H1 (cell line): ENCODE measurements at regions not wholly inside any gene's neighbourhood (a gene's known extent, or its start where the extent isn't known, plus 50 kb on each side); places are given as distances from the start of the nearest gene placed in this dataset.

ENCODE experiments used
- GABPA ChIP-seq: IDR thresholded peaks from 2 replicates; pipeline ENCODE4 v1.6.1; 2011; ENCODE audit warnings: mild to moderate bottlenecking, low read length, moderate library complexity, borderline replicate concordance; ENCODE audit not compliant: insufficient read depth
- HDAC6 ChIP-seq: IDR thresholded peaks from one replicate; pipeline ENCODE4 v1.7.1; 2012; ENCODE audit warnings: low read depth, mild to moderate bottlenecking, inconsistent platforms, low read length, moderate library complexity
- JUND ChIP-seq: IDR thresholded peaks from 2 replicates; pipeline ENCODE4 v1.6.1; 2011; ENCODE audit warnings: mild to moderate bottlenecking, improper control_type of control experiment, low read length
- SP4 ChIP-seq: IDR thresholded peaks from 2 replicates; pipeline ENCODE4 v1.6.1; 2012; ENCODE audit warnings: low read length, inconsistent platforms
- TBP ChIP-seq: IDR thresholded peaks from 2 replicates; pipeline ENCODE4 v1.6.1; 2011; ENCODE audit warnings: low read depth, low read length, improper control_type of control experiment
- TEAD4 ChIP-seq: IDR thresholded peaks from 2 replicates; pipeline ENCODE4 v1.6.1; 2012; ENCODE audit warnings: low read depth, low read length, inconsistent platforms, mixed read lengths
- YY1 ChIP-seq: IDR thresholded peaks from 2 replicates; pipeline ENCODE4 v1.6.1; 2011; ENCODE audit warnings: low read depth, mild to moderate bottlenecking, low read length
- TF ChIP-seq, protein P1 (sequence below): fragments of 300-600 bp; sonication (generic); IDR thresholded peaks from 2 replicates; pipeline ENCODE4 v1.7.1; 2012; ENCODE audit warnings: low read length, moderate library complexity, mild to moderate bottlenecking, inconsistent platforms; ENCODE audit not compliant: insufficient replicate concordance
- TF ChIP-seq, protein P2 (sequence below): IDR thresholded peaks from 2 replicates; pipeline ENCODE4 v1.6.1; 2012; ENCODE audit warnings: low read length, inconsistent platforms

DNA sequence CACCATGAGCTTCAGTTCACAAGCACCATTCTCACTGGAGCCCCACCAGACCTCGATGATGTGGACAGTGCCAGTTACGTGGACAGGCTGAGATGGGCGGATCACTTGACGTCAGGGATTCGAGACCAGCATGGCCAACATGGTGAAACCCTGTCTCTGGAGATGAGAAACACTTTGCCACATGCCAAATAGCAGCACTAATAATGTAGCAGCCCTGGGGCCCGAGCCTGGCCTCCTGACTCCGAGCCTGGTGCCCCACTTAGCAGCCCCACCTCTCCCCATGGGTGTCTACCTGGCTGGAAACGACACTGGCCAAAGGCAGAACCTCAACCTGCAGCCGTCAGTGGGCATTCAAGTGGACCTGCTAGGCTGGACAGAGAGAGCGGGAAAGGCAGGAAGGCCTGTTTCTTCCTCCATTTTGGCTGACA lies 129.1 kb downstream of the TOMM20 start (continued):
- TF ChIP-seq, protein P1, sequence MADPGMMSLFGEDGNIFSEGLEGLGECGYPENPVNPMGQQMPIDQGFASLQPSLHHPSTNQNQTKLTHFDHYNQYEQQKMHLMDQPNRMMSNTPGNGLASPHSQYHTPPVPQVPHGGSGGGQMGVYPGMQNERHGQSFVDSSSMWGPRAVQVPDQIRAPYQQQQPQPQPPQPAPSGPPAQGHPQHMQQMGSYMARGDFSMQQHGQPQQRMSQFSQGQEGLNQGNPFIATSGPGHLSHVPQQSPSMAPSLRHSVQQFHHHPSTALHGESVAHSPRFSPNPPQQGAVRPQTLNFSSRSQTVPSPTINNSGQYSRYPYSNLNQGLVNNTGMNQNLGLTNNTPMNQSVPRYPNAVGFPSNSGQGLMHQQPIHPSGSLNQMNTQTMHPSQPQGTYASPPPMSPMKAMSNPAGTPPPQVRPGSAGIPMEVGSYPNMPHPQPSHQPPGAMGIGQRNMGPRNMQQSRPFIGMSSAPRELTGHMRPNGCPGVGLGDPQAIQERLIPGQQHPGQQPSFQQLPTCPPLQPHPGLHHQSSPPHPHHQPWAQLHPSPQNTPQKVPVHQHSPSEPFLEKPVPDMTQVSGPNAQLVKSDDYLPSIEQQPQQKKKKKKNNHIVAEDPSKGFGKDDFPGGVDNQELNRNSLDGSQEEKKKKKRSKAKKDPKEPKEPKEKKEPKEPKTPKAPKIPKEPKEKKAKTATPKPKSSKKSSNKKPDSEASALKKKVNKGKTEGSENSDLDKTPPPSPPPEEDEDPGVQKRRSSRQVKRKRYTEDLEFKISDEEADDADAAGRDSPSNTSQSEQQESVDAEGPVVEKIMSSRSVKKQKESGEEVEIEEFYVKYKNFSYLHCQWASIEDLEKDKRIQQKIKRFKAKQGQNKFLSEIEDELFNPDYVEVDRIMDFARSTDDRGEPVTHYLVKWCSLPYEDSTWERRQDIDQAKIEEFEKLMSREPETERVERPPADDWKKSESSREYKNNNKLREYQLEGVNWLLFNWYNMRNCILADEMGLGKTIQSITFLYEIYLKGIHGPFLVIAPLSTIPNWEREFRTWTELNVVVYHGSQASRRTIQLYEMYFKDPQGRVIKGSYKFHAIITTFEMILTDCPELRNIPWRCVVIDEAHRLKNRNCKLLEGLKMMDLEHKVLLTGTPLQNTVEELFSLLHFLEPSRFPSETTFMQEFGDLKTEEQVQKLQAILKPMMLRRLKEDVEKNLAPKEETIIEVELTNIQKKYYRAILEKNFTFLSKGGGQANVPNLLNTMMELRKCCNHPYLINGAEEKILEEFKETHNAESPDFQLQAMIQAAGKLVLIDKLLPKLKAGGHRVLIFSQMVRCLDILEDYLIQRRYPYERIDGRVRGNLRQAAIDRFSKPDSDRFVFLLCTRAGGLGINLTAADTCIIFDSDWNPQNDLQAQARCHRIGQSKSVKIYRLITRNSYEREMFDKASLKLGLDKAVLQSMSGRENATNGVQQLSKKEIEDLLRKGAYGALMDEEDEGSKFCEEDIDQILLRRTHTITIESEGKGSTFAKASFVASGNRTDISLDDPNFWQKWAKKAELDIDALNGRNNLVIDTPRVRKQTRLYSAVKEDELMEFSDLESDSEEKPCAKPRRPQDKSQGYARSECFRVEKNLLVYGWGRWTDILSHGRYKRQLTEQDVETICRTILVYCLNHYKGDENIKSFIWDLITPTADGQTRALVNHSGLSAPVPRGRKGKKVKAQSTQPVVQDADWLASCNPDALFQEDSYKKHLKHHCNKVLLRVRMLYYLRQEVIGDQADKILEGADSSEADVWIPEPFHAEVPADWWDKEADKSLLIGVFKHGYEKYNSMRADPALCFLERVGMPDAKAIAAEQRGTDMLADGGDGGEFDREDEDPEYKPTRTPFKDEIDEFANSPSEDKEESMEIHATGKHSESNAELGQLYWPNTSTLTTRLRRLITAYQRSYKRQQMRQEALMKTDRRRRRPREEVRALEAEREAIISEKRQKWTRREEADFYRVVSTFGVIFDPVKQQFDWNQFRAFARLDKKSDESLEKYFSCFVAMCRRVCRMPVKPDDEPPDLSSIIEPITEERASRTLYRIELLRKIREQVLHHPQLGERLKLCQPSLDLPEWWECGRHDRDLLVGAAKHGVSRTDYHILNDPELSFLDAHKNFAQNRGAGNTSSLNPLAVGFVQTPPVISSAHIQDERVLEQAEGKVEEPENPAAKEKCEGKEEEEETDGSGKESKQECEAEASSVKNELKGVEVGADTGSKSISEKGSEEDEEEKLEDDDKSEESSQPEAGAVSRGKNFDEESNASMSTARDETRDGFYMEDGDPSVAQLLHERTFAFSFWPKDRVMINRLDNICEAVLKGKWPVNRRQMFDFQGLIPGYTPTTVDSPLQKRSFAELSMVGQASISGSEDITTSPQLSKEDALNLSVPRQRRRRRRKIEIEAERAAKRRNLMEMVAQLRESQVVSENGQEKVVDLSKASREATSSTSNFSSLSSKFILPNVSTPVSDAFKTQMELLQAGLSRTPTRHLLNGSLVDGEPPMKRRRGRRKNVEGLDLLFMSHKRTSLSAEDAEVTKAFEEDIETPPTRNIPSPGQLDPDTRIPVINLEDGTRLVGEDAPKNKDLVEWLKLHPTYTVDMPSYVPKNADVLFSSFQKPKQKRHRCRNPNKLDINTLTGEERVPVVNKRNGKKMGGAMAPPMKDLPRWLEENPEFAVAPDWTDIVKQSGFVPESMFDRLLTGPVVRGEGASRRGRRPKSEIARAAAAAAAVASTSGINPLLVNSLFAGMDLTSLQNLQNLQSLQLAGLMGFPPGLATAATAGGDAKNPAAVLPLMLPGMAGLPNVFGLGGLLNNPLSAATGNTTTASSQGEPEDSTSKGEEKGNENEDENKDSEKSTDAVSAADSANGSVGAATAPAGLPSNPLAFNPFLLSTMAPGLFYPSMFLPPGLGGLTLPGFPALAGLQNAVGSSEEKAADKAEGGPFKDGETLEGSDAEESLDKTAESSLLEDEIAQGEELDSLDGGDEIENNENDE, result no peak
- TF ChIP-seq HDAC6, result no peak
- TF ChIP-seq JUND, result no peak
- no peak for TF ChIP-seq TBP
- no peak for TF ChIP-seq SP4
- no peak for TF ChIP-seq TEAD4
- TF ChIP-seq YY1, result no peak
- TF ChIP-seq, protein P2, sequence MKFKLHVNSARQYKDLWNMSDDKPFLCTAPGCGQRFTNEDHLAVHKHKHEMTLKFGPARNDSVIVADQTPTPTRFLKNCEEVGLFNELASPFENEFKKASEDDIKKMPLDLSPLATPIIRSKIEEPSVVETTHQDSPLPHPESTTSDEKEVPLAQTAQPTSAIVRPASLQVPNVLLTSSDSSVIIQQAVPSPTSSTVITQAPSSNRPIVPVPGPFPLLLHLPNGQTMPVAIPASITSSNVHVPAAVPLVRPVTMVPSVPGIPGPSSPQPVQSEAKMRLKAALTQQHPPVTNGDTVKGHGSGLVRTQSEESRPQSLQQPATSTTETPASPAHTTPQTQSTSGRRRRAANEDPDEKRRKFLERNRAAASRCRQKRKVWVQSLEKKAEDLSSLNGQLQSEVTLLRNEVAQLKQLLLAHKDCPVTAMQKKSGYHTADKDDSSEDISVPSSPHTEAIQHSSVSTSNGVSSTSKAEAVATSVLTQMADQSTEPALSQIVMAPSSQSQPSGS, result no peak
- no peak for TF ChIP-seq GABPA
